ENCODE measurements at regions not wholly inside any gene's neighbourhood (a gene's known extent, or its start where the extent isn't known, plus 50 kb on each side); places are given as distances from the start of the nearest gene placed in this dataset.
"Not testable (repeated sequence)": the region's sequence is repeated elsewhere in the genome, so short reads cannot be mapped to it uniquely, and the experiment has no call there.

DNA sequence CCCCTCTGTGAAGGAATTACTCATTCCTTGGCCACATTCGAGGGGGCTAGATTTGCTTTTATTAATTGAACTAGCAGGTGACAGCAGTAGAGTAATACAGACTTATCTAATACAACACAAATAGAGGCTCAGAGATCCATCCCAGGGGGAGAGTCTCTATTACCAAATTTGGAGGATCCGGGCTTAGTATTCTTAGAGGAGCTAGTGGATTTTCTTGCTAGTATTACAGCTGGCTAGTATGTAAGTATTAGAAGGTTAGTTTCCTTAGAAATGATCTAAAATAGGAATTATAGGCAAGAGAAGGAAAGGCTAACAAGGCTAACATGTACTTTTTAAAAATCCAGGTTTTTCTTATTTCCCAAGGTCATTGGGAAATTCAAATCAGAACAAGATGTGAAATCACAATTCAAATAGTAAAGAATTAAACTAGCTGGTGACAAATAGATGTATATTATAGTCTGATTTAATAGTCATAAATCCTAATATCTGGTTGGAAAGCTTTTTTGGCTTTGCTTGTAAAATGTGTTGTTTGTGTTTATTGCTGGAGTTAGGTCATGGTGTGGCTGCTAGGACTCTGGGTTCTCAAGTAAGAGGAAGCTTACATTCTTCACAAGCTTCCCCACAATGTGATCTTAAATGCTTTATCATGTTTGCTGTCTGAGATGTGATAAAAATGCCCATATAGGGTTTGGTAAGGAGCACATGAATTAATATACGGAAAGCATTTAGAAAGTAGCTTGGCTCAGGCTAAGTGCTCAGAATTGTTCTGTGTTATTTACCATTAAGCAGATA, 160.4 kb upstream of the MPDZ start:
- Histone ChIP-seq H3K4me1 (ENCODE audit: control insufficient read depth in 2 of 3, insufficient read depth in 2 of 3, low read depth in 1 of 3, low read length in 3 of 3) (no peaks in the 10 kb centered on the region), H3K4me3 (ENCODE audit: low read length in 3 of 3) (no peak overlapping the region), H3K27me3 (ENCODE audit: control insufficient read depth, insufficient read depth, low read length) (peaks cover 5% of the 10 kb centered on the region), H3K36me3 (ENCODE audit: control insufficient read depth in 2 of 3, insufficient read depth in 3 of 3, low read length in 3 of 3) (no peaks in the 10 kb centered on the region), H3K9ac (ENCODE audit: low read length in 3 of 3) (no peak overlapping the region), H3K27ac (ENCODE audit: low read depth in 2 of 2, low read length in 2 of 2) (no peak overlapping the region), H3K9me3 (ENCODE audit: control insufficient read depth in 2 of 3, insufficient read depth in 1 of 3, low read length in 3 of 3) (no peaks in the 10 kb centered on the region)
- DNase-seq (no peak), FAIRE-seq (no peak)
- intact Hi-C loops (cut with DNase I) = no loop called here
- TF ChIP-seq, protein P1, sequence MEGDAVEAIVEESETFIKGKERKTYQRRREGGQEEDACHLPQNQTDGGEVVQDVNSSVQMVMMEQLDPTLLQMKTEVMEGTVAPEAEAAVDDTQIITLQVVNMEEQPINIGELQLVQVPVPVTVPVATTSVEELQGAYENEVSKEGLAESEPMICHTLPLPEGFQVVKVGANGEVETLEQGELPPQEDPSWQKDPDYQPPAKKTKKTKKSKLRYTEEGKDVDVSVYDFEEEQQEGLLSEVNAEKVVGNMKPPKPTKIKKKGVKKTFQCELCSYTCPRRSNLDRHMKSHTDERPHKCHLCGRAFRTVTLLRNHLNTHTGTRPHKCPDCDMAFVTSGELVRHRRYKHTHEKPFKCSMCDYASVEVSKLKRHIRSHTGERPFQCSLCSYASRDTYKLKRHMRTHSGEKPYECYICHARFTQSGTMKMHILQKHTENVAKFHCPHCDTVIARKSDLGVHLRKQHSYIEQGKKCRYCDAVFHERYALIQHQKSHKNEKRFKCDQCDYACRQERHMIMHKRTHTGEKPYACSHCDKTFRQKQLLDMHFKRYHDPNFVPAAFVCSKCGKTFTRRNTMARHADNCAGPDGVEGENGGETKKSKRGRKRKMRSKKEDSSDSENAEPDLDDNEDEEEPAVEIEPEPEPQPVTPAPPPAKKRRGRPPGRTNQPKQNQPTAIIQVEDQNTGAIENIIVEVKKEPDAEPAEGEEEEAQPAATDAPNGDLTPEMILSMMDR (IDR thresholded peaks at IDR 0.05; ENCODE audit: borderline replicate concordance, extremely low read depth, insufficient read depth) = no peak

DNA sequence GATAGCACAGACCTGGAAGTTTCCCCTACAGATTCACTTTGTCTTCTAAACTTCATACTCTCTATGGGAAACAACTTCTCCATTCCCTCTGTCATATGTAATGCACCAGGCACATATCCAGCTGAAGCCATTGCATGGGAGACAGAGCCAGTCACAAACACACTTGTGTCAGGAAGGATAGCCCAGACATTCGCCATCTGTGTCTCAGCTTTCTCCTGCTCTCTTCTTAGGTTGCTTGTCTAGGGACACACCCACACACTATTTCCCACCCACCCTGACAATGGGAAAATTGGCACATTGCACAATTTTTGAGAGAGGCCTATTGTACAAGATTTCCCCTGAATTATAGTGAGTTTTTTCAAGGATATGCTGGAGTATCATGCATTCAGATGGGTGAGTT, 158.4 kb upstream of the MPDZ start:
- no peaks in the 10 kb centered on the region for H3K36me3 ChIP-seq (ENCODE audit: control insufficient read depth in 2 of 3, insufficient read depth in 3 of 3, low read length in 3 of 3)
- no peak overlapping the region for H3K27ac ChIP-seq (ENCODE audit: low read depth in 2 of 2, low read length in 2 of 2)
- no peaks in the 10 kb centered on the region for H3K27me3 ChIP-seq (ENCODE audit: control insufficient read depth, insufficient read depth, low read length)
- no peak for DNase-seq
- TF ChIP-seq, protein P1 (IDR thresholded peaks at IDR 0.05; ENCODE audit: borderline replicate concordance, extremely low read depth, insufficient read depth) = no peak
- intact Hi-C loops (cut with DNase I) = no loop called here
- no peak for FAIRE-seq
- H3K4me1 ChIP-seq (ENCODE audit: control insufficient read depth in 2 of 3, insufficient read depth in 2 of 3, low read depth in 1 of 3, low read length in 3 of 3) = no peaks in the 10 kb centered on the region
- no peak overlapping the region for H3K9ac ChIP-seq (ENCODE audit: low read length in 3 of 3)
- no peak overlapping the region for H3K4me3 ChIP-seq (ENCODE audit: low read length in 3 of 3)
- no peaks in the 10 kb centered on the region for H3K9me3 ChIP-seq (ENCODE audit: control insufficient read depth in 2 of 3, insufficient read depth in 1 of 3, low read length in 3 of 3)

DNA sequence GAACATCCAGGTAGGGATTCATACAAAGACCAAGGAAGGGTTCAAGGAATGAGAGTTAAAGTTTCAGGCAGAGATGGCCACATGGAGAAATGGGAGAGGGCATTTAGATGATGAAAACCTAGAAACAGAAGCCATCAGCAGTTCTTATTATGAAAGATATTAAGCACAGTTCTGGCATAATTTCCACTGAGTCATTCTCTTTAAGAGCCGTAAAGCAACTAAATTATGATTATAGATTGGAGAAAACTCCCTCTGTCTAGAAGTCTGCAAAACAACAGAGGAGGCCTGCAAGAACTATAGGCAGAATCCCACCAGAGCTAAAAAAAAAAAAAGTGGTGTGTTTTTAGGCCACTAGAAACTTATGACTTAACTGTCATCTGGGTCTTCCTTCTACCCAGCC, 157.1 kb upstream of the MPDZ start:
- FAIRE-seq = no peak
- DNase-seq = no peak
- H3K36me3 ChIP-seq (ENCODE audit: control insufficient read depth in 2 of 3, insufficient read depth in 3 of 3, low read length in 3 of 3) = no peaks in the 10 kb centered on the region
- H3K4me3 ChIP-seq (ENCODE audit: low read length in 3 of 3) = no peak overlapping the region
- H3K9me3 ChIP-seq (ENCODE audit: control insufficient read depth in 2 of 3, insufficient read depth in 1 of 3, low read length in 3 of 3) = no peaks in the 10 kb centered on the region
- no peak overlapping the region for H3K9ac ChIP-seq (ENCODE audit: low read length in 3 of 3)
- no peaks in the 10 kb centered on the region for H3K4me1 ChIP-seq (ENCODE audit: control insufficient read depth in 2 of 3, insufficient read depth in 2 of 3, low read depth in 1 of 3, low read length in 3 of 3)
- intact Hi-C loops (cut with DNase I) = no loop called here
- no peaks in the 10 kb centered on the region for H3K27me3 ChIP-seq (ENCODE audit: control insufficient read depth, insufficient read depth, low read length)
- TF ChIP-seq, protein P1 (IDR thresholded peaks at IDR 0.05; ENCODE audit: borderline replicate concordance, extremely low read depth, insufficient read depth) = no peak
- H3K27ac ChIP-seq (ENCODE audit: low read depth in 2 of 2, low read length in 2 of 2) = no peak overlapping the region

DNA sequence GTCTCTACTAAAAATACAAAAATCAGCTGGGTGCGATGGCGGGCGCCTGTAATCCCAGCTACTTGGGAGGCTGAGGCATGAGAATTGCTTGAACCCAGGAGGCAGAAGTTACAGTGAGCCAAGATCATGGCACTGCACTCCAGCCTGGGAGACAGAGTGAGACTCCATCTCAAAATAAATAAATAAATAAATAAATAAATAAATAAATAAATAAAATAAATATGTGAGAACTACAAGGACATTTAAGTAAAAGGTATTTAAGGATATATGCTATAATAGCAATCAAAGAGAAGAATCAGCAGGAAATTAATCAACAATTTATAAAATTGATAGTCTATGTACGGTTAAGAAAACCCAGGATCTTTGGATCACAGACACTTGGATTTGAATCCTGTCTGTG, 154.0 kb upstream of the MPDZ start:
- H3K27me3 ChIP-seq (ENCODE audit: control insufficient read depth, insufficient read depth, low read length); H3K4me3 ChIP-seq (ENCODE audit: low read length in 3 of 3); intact Hi-C loops (cut with DNase I): not testable (repeated sequence)

More for the DNA sequence above, 154.0 kb upstream of the MPDZ start:
- not testable (repeated sequence) for H3K9ac ChIP-seq (ENCODE audit: low read length in 3 of 3); H3K36me3 ChIP-seq (ENCODE audit: control insufficient read depth in 2 of 3, insufficient read depth in 3 of 3, low read length in 3 of 3); FAIRE-seq; H3K4me1 ChIP-seq (ENCODE audit: control insufficient read depth in 2 of 3, insufficient read depth in 2 of 3, low read depth in 1 of 3, low read length in 3 of 3); DNase-seq; H3K27ac ChIP-seq (ENCODE audit: low read depth in 2 of 2, low read length in 2 of 2); H3K9me3 ChIP-seq (ENCODE audit: control insufficient read depth in 2 of 3, insufficient read depth in 1 of 3, low read length in 3 of 3)

Data from kidney (tissue), 13 donors.